GM19372 (cell line): ENCODE measurements at regions not wholly inside any gene's neighbourhood (a gene's known extent, or its start where the extent isn't known, plus 50 kb on each side); places are given as distances from the start of the nearest gene placed in this dataset.

Source experiments
- ATAC-seq: cut with Tn5 transposase; IDR thresholded peaks from one replicate; pipeline ENCODE4 v1.9.1; 2021; ENCODE audit warnings: mild to moderate bottlenecking, low read depth, moderate library complexity; ENCODE audit not compliant: unreplicated experiment

GRCh38 chr13:33940898-33941297 lies 122.9 kb downstream of the RFC3 start:
- ATAC-seq = no peak

- no peak for ATAC-seq
These were observed 127.5 kb downstream of the RFC3 start for GRCh38 chr13:33945477-33945876.

GRCh38 chr13:33953203-33953602 lies 135.3 kb downstream of the RFC3 start:
- ATAC-seq = no peak

DNA sequence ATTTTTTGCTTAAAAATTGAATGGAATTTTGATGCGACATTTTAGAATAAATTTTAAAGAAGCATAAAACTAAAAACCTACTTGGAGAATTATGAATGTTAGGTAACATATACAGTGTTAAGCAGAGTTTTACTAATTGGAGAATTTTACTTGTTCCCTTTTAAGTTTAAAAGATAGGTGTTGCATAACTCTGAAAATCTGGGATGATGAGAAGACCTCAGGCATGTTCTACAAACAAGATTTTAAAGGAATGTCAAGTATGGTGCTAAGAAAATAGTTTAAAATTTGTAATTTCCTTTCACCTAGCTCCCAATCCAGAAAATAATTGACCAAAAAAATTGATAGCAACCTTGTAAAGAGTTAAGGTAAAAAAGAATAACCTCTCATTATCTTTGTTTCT lies 135.8 kb downstream of the RFC3 start:
- no peak for ATAC-seq

- ATAC-seq = no peak
These were observed 138.4 kb downstream of the RFC3 start for GRCh38 chr13:33956346-33956745.

DNA sequence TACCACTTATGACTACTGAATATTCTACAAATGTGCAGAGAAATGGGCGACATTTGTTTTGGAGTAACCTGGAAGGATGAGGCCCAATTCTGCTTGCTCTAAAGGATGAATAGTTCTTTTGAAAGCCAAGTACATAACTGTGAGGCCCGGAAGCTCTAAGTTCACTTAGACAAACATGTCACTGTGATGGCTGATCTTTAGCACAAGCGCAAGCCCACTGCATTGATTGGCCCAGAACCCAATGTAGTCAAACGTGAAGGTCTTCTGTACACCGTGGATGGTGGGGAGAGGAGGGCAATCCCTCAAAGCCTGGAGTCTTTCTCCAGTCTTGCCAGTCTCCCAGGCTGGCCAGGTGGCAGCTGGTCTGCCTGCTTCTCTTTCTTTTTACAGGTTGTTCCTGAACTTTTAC lies 139.6 kb downstream of the RFC3 start:
- ATAC-seq = no peak

DNA sequence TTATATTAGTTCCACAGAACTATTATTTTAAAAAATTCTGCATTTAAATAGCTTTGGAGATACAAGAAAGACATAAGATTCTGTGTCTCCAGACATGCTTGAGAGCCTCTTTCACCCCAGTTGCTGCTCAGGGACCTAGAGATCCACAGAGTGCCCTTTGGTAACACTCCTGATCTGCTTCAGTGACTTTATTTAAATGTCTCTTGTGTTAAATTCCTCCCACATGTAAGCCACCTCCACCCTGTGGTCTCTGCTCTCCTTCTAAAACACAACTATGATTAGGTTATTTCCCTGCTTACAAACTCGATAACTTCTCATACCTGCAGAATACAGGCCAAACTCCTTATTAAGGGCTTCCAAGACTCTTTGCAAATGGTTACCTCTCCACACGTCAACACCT lies 141.0 kb downstream of the RFC3 start:
- ATAC-seq = no peak

DNA sequence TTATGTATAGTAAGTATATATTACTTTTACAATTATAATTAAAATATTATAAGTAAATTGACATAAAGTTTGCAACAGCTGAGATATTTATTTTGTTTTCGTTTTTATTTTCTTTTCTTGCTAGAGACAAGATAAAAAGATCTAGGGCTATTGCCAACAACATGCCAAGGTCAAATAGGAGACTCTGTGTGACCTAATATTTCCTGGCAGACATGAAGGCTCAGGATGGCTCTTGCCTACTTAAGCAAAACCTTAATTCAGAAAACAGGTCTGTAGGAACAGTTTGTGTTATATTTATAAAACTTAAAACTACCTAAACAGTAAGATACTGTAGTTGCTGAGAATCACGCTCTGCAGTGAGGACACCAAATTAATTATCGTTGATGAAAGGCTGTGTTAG lies 145.2 kb downstream of the RFC3 start:
- no peak for ATAC-seq

GRCh38 chr13:33963895-33964294 lies 145.9 kb downstream of the RFC3 start:
- no peak for ATAC-seq

DNA sequence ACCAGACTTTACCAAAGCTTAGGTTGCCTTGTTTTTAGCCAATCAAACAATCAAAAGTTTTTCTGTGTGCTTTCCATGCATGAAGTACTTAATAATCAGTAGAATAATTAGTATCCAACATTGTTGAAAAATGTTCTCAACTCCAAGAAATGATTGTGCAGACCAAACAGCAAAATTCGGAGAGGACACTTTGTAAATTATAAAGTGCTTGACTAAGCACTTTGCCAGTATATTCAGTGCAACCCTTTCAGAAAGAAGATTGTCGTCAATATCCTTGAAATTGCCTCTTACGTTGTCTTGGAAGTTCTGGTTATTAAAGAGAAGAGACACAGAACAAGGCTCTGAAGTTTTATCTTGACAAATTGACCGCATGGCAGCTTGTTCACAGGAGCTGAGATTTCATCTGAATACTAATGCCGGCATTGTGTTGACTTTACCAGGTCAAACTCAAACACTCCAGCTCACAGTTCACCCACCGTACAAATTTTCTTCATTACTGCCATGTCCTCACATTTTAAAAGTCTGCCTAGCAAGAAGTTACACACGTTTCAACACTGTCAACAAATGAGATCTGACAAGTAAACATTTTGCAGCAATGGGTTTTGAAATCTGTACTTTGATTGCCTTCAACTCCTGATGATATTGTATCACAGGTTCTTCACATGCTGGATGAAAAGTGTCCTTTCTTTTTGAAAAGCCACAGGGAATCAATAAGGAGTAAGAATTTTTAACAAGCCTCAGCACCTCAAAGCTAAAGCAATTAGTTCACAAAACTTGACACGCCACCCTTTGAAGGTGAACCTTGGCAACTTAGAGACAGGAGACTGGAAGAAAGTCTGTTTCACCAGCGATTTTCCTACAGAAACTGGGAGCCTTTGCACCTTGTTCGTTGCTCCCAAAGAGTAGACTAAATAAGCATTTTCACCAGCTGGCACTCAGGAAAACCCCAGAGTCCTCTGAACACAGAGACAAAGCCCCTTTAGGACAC lies 150.9 kb downstream of the RFC3 start:
- no peak for ATAC-seq

DNA sequence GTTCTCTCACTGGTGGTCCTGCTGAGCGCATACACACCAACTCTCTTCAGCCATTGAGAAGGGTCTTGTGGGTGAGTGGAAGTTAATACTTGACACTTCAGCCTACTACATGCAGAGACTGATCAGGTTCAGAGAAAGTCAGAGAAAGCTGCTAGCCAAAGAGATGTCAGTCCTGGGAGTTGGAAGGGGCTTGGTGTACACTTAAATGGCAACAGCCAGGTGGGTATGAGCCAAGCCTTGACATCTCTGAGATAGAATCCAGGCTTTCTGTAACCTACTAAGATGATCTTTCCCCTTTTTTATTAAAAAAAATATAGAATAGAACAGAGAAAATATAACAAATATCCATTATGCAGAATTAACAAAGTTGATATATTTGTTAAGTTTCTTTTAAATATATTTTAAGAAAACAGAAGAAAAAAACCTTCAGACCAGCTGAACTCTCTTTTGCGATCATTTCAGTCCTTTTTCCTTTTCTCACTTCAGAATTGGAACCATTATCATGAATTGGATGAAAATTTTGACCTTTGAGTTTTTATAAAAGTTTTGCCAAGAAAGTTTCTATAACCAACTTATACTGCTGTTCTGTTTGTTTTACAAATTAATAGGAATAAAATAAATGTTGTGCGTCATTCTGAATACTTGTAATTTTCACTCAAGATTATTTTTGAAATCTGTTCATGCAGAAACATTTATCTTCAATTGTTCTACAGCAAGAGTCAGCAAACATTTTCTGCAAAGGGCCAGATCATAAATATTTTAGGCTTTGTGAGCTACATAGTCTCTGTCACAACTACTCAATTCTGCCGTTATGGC lies 153.0 kb downstream of the RFC3 start:
- no peak for ATAC-seq

- no peak for ATAC-seq
These were observed 153.5 kb downstream of the RFC3 start for GRCh38 chr13:33971562-33971819.

GRCh38 chr13:33973194-33973593 lies 155.2 kb downstream of the RFC3 start:
- ATAC-seq = no peak

GRCh38 chr13:33976965-33977364 lies 159.0 kb downstream of the RFC3 start:
- ATAC-seq = no peak

DNA sequence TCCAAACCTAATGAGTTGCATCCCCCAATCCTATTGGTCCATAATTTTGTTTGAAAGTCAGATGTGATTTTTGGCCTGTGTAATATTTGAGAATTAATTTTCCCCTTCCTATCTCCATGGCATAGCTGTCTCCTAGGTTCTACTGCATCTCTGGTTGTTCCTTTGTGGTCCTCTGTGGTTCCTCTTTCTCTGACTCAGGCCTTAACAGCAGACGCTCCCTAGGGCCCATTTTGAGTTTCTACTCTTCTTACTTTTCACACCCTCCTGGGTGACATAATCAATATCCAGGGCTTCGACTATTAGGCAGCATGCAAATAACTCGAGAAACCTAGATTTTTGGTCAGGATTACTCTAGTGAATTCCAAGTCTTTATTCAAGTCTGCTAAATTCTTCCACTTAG lies 160.7 kb downstream of the RFC3 start:
- no peak for ATAC-seq

GRCh38 chr13:33992881-33993336 lies 175.0 kb downstream of the RFC3 start:
- no peak for ATAC-seq

GRCh38 chr13:33994198-33994597 lies 176.2 kb downstream of the RFC3 start:
- no peak for ATAC-seq

GRCh38 chr13:33994826-33995502 lies 177.0 kb downstream of the RFC3 start:
- no peak for ATAC-seq

DNA sequence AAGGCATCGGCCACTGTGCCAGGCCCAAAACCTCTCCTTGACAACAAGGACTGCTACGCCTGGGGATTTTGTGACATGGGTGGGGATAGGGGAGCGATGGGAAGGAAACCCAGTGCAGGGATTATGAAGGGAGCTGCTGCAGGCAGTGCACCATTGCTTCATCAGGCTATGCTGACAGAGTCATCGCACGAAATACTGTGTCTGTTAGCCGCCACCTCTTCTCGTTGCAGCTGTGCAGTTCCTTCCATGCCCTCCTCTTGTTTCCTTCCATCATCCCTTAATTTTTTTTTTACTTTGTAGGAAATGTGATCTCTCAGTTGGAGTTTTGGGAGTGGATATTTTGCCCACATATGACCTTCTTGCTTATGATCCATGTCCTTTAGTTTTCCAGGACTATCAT lies 178.7 kb downstream of the RFC3 start:
- ATAC-seq = no peak

DNA sequence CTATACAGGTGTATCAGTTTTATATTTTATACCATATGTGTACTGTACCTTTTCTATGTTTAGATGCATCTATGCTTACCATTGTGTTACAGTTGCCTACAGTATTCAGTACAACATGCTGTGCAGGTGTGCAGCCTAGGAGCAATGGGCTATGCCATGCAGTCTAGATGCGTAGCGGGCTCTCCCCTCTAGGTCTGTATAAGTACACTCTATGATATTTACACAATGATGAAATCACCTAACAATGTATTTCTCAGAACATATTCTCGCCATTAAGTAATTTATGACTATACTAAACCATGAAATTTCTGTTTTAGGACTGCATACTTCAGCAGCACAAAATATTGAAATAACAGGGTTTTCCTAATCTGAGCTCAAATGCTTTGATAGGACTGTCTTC lies 179.6 kb downstream of the RFC3 start:
- ATAC-seq = no peak
